Thoracic aorta (tissue), 2 donors: ENCODE measurements at regions not wholly inside any gene's neighbourhood (a gene's known extent, or its start where the extent isn't known, plus 50 kb on each side); places are given as distances from the start of the nearest gene placed in this dataset.

Experiments used
- ATAC-seq: fragments of 150-250 bp; one replicate; pipeline ENCODE4 v1.8.0; 2017; ENCODE audit warnings: low read depth; ENCODE audit not compliant: insufficient number of reproducible peaks, low FRiP score
- DNase-seq: peaks from one replicate; pipeline ENCODE4 v3.0.0-alpha.2; 2020; ENCODE audit warnings: low spot score
- H3K27ac ChIP-seq, 2 donors: fragments of 200-600 bp; sonication (generic); 1 replicate in 1 of 2; 2 replicates in 1 of 2; pipeline ENCODE4 v1.5.1; 2016; ENCODE audit warnings: mild to moderate bottlenecking in 2 of 2, moderate library complexity in 2 of 2
- H3K27me3 ChIP-seq: fragments of 200-600 bp; sonication (generic); replicated peaks from 2 replicates; pipeline ENCODE4 v1.6.0; 2016; ENCODE audit warnings: mild to moderate bottlenecking; ENCODE audit not compliant: insufficient read depth
- H3K36me3 ChIP-seq: fragments of 200-600 bp; sonication (generic); one replicate; pipeline ENCODE4 v1.5.1; 2016
- H3K4me1 ChIP-seq, 2 donors: fragments of 200-600 bp; sonication (generic); 1 replicate in 1 of 2; 2 replicates in 1 of 2; pipeline versions ENCODE4 v1.5.1 to v1.6.0; 2016; ENCODE audit warnings: low read depth in 2 of 2, mild to moderate bottlenecking in 1 of 2; ENCODE audit not compliant: control insufficient read depth in 1 of 2
- H3K4me3 ChIP-seq: fragments of 200-600 bp; sonication (generic); 2 replicates; pipeline ENCODE4 v1.5.1; 2016; ENCODE audit warnings: mild to moderate bottlenecking
- H3K9me3 ChIP-seq: fragments of 200-600 bp; sonication (generic); 2 replicates; pipeline ENCODE4 v1.5.1; 2016
- TF ChIP-seq, protein P1 (sequence below): fragments of 200-600 bp; sonication (generic); IDR thresholded peaks from one replicate; pipeline ENCODE4 v1.5.1; 2019; ENCODE audit warnings: antibody characterized with exemption

- no peaks in the 10 kb centered on the region for H3K36me3 ChIP-seq
- ATAC-seq (no peak), DNase-seq (no peak)
- H3K27ac ChIP-seq: no peak overlapping the region
- H3K9me3 ChIP-seq: no peaks in the 10 kb centered on the region
- no peak overlapping the region for H3K4me3 ChIP-seq
- no peaks in the 10 kb centered on the region for H3K27me3 ChIP-seq
- TF ChIP-seq, protein P1, sequence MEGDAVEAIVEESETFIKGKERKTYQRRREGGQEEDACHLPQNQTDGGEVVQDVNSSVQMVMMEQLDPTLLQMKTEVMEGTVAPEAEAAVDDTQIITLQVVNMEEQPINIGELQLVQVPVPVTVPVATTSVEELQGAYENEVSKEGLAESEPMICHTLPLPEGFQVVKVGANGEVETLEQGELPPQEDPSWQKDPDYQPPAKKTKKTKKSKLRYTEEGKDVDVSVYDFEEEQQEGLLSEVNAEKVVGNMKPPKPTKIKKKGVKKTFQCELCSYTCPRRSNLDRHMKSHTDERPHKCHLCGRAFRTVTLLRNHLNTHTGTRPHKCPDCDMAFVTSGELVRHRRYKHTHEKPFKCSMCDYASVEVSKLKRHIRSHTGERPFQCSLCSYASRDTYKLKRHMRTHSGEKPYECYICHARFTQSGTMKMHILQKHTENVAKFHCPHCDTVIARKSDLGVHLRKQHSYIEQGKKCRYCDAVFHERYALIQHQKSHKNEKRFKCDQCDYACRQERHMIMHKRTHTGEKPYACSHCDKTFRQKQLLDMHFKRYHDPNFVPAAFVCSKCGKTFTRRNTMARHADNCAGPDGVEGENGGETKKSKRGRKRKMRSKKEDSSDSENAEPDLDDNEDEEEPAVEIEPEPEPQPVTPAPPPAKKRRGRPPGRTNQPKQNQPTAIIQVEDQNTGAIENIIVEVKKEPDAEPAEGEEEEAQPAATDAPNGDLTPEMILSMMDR: no peak
- no peaks in the 10 kb centered on the region for H3K4me1 ChIP-seq
Measured at GRCh38 chr2:211113334-211114175, 557.2 kb downstream of the CPS1 start.

DNA sequence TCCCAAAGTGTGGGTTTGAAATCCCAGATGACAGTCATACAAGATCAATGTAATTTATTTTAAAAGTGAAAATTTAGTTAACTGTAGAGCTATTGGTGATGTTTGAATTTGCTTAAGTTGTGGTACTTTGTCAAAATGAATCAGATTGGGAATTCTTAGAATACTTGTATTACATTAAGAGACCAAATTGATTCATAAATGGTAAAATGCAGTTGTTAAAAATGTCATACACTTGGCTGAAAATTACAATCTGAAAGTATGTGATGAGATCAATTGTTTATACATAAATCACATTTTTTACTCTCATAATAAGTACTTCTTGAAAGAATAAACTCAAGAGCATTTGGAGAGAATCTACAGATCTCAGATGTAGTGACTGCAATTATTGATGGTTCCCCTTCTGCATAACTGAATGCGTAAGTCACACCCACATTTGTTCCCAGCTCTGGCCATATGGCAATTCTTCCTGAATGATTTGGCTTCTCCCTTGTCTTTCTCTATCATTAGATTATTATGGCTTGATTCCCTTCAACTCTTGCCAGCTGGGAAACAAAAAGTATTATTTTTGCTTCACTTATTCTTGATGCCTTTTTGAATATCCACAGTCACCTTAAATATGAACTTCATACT lies 558.5 kb downstream of the CPS1 start:
- TF ChIP-seq, protein P1: no peak
- Histone ChIP-seq H3K4me3 (no peak overlapping the region), H3K4me1 (no peaks in the 10 kb centered on the region), H3K9me3 (no peaks in the 10 kb centered on the region), H3K36me3 (no peaks in the 10 kb centered on the region), H3K27me3 (no peaks in the 10 kb centered on the region), H3K27ac (no peak overlapping the region)
- DNase-seq: no peak
- no peak for ATAC-seq

DNA sequence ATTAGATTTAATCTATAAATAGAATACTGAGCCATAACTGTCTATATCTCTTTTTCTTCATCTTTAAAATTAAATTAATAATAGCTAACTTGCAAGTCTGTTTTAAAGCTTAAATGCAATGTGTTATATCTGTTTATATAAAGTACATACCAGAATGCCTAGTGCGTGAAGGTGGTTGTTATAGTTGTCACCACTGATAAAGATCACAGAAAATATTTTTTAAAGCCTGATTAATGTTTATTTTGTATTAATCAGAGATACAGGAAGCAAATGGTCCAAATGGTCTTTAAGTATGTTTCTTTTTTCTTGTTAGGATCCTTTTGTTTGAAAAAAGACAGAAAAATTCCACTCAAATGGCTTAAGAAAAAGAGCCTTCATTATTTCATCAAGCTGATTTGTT lies 560.6 kb downstream of the CPS1 start:
- Histone ChIP-seq H3K27me3 (no peaks in the 10 kb centered on the region), H3K4me3 (no peak overlapping the region), H3K4me1 (no peaks in the 10 kb centered on the region), H3K36me3 (no peaks in the 10 kb centered on the region), H3K9me3 (no peaks in the 10 kb centered on the region), H3K27ac (no peak overlapping the region)
- ATAC-seq (no peak), DNase-seq (no peak)
- TF ChIP-seq, protein P1: no peak

GRCh38 chr2:211126256-211126655 lies 569.9 kb downstream of the CPS1 start:
- no peaks in the 10 kb centered on the region for H3K9me3 ChIP-seq
- H3K27ac ChIP-seq: no peak overlapping the region
- DNase-seq: no peak
- no peak overlapping the region for H3K4me3 ChIP-seq
- no peaks in the 10 kb centered on the region for H3K4me1 ChIP-seq
- TF ChIP-seq, protein P1: no peak
- ATAC-seq: no peak
- no peaks in the 10 kb centered on the region for H3K36me3 ChIP-seq
- H3K27me3 ChIP-seq: no peaks in the 10 kb centered on the region

- DNase-seq (no peak), ATAC-seq (no peak)
- TF ChIP-seq, protein P1: no peak
- Histone ChIP-seq H3K9me3 (no peaks in the 10 kb centered on the region), H3K36me3 (no peaks in the 10 kb centered on the region), H3K27ac (no peak overlapping the region), H3K27me3 (no peaks in the 10 kb centered on the region), H3K4me1 (no peaks in the 10 kb centered on the region), H3K4me3 (no peak overlapping the region)
Measured at GRCh38 chr2:211127501-211127900, 571.1 kb downstream of the CPS1 start.
